NCI-H1436 (cell line): ENCODE measurements at regions not wholly inside any gene's neighbourhood (a gene's known extent, or its start where the extent isn't known, plus 50 kb on each side); places are given as distances from the start of the nearest gene placed in this dataset.

Experiments
- DNase-seq: peaks from one replicate; lab custom pipeline; 2025; lab: John Stamatoyannopoulos, UW

DNA sequence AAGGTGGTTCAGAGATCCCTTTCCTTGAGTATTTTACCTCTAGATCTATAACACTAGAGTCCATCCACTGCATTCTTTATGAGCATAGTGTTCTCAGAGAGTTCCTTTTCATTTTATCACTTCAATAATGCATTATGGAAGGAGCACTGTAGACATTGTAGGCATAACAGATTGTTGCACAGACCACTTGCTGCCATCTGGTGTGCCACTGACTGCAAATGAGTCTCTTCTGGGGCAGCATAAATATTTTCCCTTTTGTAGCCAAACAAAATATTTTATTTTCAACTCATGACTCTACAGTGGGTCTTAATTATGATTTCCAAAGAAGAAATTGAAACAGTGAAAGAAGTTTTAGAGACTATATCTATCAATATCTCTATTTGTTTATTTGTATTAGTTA lies 290.4 kb downstream of the OLFM3 start:
- no peak for DNase-seq

DNA sequence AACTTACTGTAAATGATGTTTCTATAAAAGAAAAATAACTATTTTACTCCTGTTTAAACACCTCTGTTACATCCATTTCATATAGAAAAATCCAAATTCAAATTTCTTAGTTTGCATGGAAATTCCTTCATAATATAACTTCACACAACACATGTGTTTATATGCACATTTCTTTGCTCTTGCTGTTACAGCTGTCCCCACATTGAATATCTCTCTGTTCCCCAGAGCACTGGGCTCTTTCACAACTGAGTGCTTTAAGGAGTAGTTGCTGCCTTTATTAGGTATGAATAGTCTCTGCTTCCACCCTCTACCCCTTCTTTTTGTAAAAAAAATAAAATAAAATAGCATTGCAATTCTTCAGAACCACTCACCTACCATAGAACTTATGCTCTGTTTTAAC lies 287.0 kb downstream of the OLFM3 start:
- DNase-seq: no peak

DNA sequence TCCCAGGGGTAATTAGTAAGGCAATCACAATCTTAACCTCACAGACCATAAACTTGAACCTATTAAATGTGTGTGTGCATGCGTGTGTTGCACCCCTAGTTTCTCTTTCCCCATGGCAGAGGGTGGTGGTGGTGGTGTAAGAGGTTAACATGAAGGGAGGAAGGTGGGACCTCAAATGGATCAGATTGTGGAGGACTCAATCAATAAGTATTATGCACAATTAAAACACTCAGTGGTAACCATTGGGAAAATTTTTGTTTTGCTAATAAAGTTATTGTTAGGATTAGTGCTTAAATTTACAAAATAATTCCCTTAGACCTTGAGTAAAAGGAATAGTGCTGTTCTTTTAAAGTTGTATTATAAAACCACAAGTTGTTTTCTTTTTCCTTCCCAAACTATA lies 283.0 kb downstream of the OLFM3 start:
- DNase-seq: no peak

DNA sequence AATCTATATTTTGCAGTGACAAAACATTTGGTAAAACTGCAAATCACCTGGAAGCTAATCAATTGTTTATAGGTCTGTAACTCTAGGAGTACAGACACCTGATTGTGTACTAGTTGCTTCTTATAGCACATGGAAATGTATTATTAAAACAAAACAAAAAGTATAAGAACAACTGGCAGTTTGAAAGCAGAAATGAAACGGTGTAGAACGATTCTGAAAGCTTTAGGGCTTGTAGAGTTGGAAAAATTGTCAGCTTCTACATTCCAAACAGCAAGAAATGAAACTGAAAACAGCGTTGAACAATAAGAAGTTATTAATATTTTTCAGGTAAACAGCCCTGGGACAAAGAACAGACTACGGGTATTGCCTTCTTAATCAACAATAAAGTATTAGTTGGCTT lies 273.3 kb downstream of the OLFM3 start:
- no peak for DNase-seq

DNA sequence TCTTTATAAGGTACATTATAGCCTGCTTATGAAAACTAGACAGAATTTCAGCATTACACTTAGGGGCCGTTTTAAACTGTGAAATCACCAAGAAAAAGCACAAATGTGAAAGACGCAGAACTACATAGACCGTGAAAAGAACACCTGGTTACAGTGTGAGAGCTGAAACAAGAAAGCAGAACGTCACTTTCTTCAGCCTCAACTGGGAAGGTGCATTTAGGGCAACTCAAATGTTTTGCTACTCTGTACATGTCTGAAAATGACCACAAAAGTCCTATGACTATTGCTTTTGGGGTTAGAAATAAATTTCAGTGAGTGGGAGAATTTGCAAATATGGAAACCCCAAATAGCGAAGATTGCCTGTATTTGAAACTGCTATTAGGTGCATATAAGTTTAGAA lies 268.7 kb downstream of the OLFM3 start:
- no peak for DNase-seq

DNA sequence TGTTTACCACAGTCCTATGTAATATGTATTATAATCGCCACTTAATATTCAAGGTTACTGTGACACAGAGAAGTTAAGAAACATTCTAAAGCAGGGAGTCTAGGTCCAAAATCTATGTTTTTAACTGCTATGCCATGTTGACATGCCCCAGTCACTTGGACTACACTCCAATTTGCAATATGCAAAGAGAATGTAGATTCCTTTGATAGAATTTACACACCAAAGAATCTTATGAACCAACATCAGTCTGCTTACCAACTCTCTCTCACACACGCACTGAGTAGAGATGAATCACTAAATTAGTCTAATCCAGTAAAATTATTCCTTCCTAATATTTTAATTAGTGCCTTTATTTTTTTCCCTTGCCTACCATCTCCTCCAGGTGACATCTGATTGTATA lies 266.2 kb downstream of the OLFM3 start:
- DNase-seq: no peak

DNA sequence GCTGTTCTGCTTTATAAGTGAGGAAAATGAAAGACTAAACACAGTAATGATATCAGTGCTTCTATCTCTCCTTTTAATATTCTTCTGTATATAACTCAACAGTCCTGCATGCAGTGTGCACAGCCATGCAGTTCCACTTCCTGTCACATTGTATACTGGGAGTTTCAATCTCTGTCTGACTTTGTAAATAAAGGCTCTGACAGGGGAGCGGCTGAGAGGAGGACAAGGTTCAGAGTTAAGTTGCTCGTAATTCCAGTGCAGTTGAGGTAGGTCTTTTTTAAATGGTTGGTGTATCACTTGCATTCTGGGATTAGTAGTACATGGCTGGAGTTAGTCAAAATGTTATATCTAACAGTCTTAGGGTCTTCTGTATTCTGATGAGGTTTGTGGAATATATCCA lies 264.5 kb downstream of the OLFM3 start:
- no peak for DNase-seq

DNA sequence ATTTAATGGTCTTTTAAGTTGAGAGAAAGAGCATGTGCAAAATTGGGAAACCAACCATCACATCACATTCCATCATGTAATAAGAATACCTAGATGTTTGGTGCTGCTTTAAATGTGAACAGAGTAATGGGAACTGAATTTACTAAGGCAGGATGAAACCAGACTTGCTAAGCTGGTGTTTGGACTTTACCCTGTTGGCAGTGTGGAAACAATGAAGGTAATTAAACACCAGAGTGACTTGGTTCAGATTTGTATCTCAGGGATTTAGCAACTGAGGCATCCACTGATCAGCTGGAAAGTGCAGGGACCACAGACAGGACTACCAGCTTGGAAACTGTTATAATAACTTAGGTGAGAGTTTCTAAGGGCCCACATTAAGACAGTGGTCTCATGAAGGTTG lies 263.4 kb downstream of the OLFM3 start:
- no peak for DNase-seq

DNA sequence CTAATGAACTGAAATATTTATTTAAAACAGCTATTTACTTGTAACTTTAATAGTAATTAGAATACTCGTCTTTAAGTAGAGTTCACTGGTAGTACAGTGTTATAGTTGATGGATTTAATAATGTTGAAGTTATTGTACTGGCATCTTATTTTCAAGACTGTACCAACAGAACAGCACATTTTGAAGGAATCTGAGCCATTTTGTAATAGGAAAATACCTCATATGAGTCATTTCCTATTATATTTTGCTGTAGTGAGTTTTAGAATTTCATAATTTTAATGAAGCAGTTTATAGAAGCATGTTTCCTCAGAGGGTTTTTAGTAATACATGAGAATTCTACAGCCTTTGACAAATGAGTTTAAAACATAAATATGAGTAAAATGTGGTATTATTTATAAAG lies 258.3 kb downstream of the OLFM3 start:
- DNase-seq: no peak

DNA sequence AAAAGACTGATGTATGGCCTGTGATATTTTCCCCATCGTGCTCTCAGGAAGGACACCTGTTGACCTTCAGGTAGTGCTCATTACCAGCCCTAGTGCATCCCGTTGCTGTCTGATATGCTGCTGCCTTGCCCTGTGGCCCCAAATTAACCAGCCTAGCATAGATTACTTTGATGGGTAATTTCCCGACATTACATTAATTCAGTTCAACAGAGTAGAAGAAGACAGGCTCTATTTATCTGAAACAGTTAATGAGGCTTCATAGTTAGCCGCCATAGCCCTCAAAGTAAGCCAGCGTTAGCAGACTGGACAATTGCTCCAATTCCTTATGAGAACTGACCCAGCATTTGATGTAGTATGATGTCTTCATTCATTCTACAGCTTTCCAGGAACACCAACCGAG lies 257.6 kb downstream of the OLFM3 start:
- no peak for DNase-seq

DNA sequence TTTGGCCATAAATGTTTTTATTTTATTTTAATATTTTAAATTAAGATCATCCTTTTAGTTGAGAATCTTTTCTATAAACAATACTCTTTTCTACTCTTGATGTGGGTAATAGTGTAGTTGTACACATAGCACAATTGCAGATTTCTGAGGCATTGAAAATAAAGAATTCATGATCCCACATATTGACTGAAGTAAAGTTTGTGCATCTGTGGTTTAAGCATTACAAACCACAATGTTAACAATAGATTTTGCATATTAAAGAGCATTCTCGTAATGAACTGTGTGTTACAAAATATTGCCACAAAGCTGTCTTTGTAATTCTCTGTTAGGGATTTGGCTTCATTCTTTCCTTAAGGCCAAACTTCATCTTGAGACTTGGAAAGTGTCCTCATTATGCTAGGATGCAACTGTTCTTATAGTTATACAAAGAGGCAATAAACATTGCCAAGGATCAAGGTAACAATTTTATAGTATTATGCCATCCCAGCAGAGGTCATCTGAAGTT lies 256.8 kb downstream of the OLFM3 start:
- DNase-seq: no peak

DNA sequence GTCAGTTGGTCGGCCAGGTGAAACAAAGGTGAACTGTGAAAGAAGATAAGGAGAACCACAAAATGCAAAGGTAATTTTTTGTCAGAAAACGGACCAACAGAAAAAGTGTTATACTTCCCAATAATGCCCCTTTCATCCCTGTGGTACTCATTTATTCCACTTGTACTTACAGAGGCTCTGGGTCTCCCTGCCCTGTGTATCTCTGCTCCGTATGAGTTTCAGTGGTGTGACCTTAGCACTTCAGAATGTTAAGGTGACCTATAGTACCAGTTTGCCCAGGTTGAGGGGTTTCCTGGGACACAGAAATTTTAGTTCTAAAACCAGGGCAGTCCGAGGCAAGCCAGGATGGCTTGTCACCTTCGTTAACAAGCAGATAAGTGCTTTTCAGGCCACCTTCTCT lies 254.8 kb downstream of the OLFM3 start:
- no peak for DNase-seq

DNA sequence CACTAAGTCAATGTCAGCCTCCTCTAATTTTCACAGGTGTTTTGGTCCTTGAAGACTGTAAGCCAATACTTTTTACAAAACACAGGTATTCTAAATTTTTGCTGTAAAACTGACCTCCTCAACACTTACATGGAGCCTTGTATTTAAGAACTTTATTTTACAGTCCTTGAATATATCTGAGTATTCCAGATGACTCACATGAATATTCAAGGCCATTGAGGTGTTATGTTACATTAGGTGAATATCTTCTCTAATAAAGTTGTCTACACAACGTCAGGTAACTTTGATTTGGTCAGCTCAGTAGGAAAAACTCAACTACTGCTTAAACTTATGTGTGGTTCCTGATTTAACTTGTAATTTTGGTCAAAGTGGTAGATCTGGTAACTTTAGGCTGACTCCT lies 254.2 kb downstream of the OLFM3 start:
- no peak for DNase-seq

DNA sequence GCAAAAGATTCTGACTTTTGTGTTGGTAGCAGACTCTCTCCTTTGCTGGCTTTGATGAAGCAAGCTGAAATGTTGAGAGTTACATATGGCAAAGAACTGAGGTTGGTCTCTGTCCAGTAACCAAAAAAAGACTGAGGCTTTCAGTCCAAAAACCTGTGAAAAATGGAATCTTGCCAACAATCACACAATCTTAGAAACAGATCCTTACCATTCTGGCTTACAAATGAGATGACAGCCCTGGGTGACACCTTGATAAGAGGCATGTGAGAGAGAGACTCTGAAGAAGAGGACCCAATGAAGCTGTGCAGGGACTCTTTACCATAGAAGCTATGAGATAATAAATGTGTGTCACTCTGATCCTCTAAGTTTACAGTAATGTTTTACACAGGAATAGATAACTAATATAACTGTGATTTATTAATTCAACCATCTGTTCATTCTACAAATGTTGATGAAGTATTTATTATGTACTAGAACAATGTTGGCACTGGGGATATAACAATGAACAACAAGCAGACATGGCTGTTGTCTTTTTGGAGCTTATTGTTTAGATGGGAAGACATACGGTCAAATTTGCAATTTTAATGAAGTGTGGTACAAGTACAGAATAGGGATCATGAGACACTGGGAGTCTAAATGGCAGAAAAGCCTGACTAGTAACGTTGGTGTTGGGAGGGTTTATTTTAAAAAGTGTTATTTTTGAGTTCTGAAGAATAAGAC lies 251.0 kb downstream of the OLFM3 start:
- no peak for DNase-seq

DNA sequence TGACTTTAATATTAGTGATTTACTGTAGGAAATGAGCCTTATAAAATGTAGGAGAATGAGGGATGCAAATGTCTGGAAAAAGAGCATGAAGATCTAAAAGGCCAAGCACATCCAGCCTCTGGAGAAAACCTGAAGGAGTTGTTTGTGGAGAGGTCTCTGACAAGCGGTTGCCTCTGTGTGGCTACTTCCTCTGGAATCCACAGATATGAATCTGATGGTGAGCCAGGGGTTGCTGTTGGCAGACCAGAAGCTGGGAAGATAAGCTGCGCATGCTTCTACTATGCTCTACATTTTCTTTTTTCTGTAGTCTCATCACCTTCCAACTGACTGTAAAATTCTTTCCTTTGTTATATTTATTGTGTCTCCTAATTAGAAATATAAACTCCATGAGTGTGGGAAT lies 248.6 kb downstream of the OLFM3 start:
- no peak for DNase-seq
